ENCODE measurements at regions not wholly inside any gene's neighbourhood (a gene's known extent, or its start where the extent isn't known, plus 50 kb on each side); places are given as distances from the start of the nearest gene placed in this dataset.

GRCh38 chr15:95325763-95326404 lies 1004.6 kb upstream of the NR2F2 start:
- H3K27me3 ChIP-seq (ENCODE audit: insufficient read depth, poor library complexity, severe bottlenecking) = no peaks in the 10 kb centered on the region
- no peak overlapping the region for H3K27ac ChIP-seq (replicated peaks)
- TF ChIP-seq, protein P1, sequence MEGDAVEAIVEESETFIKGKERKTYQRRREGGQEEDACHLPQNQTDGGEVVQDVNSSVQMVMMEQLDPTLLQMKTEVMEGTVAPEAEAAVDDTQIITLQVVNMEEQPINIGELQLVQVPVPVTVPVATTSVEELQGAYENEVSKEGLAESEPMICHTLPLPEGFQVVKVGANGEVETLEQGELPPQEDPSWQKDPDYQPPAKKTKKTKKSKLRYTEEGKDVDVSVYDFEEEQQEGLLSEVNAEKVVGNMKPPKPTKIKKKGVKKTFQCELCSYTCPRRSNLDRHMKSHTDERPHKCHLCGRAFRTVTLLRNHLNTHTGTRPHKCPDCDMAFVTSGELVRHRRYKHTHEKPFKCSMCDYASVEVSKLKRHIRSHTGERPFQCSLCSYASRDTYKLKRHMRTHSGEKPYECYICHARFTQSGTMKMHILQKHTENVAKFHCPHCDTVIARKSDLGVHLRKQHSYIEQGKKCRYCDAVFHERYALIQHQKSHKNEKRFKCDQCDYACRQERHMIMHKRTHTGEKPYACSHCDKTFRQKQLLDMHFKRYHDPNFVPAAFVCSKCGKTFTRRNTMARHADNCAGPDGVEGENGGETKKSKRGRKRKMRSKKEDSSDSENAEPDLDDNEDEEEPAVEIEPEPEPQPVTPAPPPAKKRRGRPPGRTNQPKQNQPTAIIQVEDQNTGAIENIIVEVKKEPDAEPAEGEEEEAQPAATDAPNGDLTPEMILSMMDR (IDR thresholded peaks at IDR 0.05; ENCODE audit: insufficient read depth, low read length) = no peak
- TF ChIP-seq GABPA (IDR thresholded peaks at IDR 0.05; ENCODE audit: low read depth) (no peak), POLR2AphosphoS5 (IDR thresholded peaks at IDR 0.05; ENCODE audit: low read depth) (no peak)
- TF ChIP-seq, protein P2, sequence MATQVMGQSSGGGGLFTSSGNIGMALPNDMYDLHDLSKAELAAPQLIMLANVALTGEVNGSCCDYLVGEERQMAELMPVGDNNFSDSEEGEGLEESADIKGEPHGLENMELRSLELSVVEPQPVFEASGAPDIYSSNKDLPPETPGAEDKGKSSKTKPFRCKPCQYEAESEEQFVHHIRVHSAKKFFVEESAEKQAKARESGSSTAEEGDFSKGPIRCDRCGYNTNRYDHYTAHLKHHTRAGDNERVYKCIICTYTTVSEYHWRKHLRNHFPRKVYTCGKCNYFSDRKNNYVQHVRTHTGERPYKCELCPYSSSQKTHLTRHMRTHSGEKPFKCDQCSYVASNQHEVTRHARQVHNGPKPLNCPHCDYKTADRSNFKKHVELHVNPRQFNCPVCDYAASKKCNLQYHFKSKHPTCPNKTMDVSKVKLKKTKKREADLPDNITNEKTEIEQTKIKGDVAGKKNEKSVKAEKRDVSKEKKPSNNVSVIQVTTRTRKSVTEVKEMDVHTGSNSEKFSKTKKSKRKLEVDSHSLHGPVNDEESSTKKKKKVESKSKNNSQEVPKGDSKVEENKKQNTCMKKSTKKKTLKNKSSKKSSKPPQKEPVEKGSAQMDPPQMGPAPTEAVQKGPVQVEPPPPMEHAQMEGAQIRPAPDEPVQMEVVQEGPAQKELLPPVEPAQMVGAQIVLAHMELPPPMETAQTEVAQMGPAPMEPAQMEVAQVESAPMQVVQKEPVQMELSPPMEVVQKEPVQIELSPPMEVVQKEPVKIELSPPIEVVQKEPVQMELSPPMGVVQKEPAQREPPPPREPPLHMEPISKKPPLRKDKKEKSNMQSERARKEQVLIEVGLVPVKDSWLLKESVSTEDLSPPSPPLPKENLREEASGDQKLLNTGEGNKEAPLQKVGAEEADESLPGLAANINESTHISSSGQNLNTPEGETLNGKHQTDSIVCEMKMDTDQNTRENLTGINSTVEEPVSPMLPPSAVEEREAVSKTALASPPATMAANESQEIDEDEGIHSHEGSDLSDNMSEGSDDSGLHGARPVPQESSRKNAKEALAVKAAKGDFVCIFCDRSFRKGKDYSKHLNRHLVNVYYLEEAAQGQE (IDR thresholded peaks at IDR 0.05; ENCODE audit: insufficient replicate concordance, low read depth) = no peak
- no peak for DNase-seq (ENCODE audit: low read depth in 1 of 2, low spot score in 1 of 2)
- no peak overlapping the region for H3K4me3 ChIP-seq (replicated peaks; ENCODE audit: insufficient read depth, low read length)

- Histone ChIP-seq H3K4me3 (replicated peaks; ENCODE audit: insufficient read depth, low read length) (no peak overlapping the region), H3K27ac (replicated peaks) (no peak overlapping the region), H3K27me3 (ENCODE audit: insufficient read depth, poor library complexity, severe bottlenecking) (no peaks in the 10 kb centered on the region)
- TF ChIP-seq SPI1 (IDR thresholded peaks at IDR 0.05; ENCODE audit: borderline replicate concordance, low read depth) = no peak
- TF ChIP-seq POLR2AphosphoS5 (IDR thresholded peaks at IDR 0.05; ENCODE audit: low read depth) = no peak
- TF ChIP-seq, protein P2 (IDR thresholded peaks at IDR 0.05; ENCODE audit: insufficient replicate concordance, low read depth) = no peak
- TF ChIP-seq, protein P1 (IDR thresholded peaks at IDR 0.05; ENCODE audit: insufficient read depth, low read length) = no peak
- no peak for TF ChIP-seq GABPA (IDR thresholded peaks at IDR 0.05; ENCODE audit: low read depth)
- no peak for DNase-seq (ENCODE audit: low read depth in 1 of 2, low spot score in 1 of 2)
Measured at GRCh38 chr15:95326431-95327182, 1003.9 kb upstream of the NR2F2 start.

DNA sequence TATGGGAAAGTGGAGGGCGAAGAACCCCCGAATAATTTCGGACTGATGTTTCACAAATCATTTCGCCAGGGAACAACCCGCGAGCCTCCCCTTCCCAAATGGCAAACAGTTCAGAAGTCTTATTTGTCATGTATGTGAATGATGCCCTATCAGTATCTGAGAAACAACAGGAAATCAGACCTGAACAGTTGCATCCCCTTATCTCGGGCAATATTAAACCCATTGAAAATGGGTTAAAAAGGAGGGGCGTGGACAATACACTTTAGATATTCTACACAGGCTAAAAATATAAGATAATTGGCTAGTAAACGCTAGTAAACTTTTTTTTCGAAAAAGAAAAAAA lies 1003.3 kb upstream of the NR2F2 start:
- no peak overlapping the region for H3K27ac ChIP-seq (replicated peaks)
- TF ChIP-seq GABPA (IDR thresholded peaks at IDR 0.05; ENCODE audit: low read depth) = no peak
- TF ChIP-seq, protein P2 (IDR thresholded peaks at IDR 0.05; ENCODE audit: insufficient replicate concordance, low read depth) = no peak
- no peak for TF ChIP-seq SPI1 (IDR thresholded peaks at IDR 0.05; ENCODE audit: borderline replicate concordance, low read depth)
- TF ChIP-seq, protein P1 (IDR thresholded peaks at IDR 0.05; ENCODE audit: insufficient read depth, low read length) = no peak
- no peak for TF ChIP-seq POLR2AphosphoS5 (IDR thresholded peaks at IDR 0.05; ENCODE audit: low read depth)
- H3K4me3 ChIP-seq (replicated peaks; ENCODE audit: insufficient read depth, low read length) = no peak overlapping the region
- DNase-seq (ENCODE audit: low read depth in 1 of 2, low spot score in 1 of 2) = no peak
- H3K27me3 ChIP-seq (ENCODE audit: insufficient read depth, poor library complexity, severe bottlenecking) = no peaks in the 10 kb centered on the region
